ENCODE measurements at regions not wholly inside any gene's neighbourhood (a gene's known extent, or its start where the extent isn't known, plus 50 kb on each side); places are given as distances from the start of the nearest gene placed in this dataset.

GRCh38 chr1:22379566-22379965 lies 72.1 kb upstream of the ZBTB40 start:
- no peak for DNase-seq (ENCODE audit: low read depth)

- no peak for DNase-seq (ENCODE audit: low read depth)
Measured at GRCh38 chr1:22380024-22380785, 71.4 kb upstream of the ZBTB40 start.

GRCh38 chr1:22383526-22384294 lies 67.9 kb upstream of the ZBTB40 start:
- DNase-seq (ENCODE audit: low read depth) = no peak

- DNase-seq (ENCODE audit: low read depth) = no peak
Measured at GRCh38 chr1:22385537-22385936, 66.1 kb upstream of the ZBTB40 start.

- no peak for DNase-seq (ENCODE audit: low read depth)
Measured at GRCh38 chr1:22386774-22387173, 64.9 kb upstream of the ZBTB40 start.

- DNase-seq (ENCODE audit: low read depth) = no peak
Measured at GRCh38 chr1:22387919-22388580, 63.6 kb upstream of the ZBTB40 start.

GRCh38 chr1:22388671-22389450 lies 62.8 kb upstream of the ZBTB40 start:
- no peak for DNase-seq (ENCODE audit: low read depth)

GRCh38 chr1:22393587-22393986 lies 58.1 kb upstream of the ZBTB40 start:
- no peak for DNase-seq (ENCODE audit: low read depth)

GRCh38 chr1:22398656-22399420 lies 52.8 kb upstream of the ZBTB40 start:
- DNase-seq (ENCODE audit: low read depth) = no peak

GRCh38 chr1:22399421-22400091 lies 52.1 kb upstream of the ZBTB40 start:
- DNase-seq (ENCODE audit: low read depth) = no peak
